COLO829 (cell line): ENCODE measurements at regions not wholly inside any gene's neighbourhood (a gene's known extent, or its start where the extent isn't known, plus 50 kb on each side); places are given as distances from the start of the nearest gene placed in this dataset.
A peak's percentile ranks its signal among the peaks of the same experiment; 100 is the strongest.

Experiments used
- DNase-seq: peaks from one replicate; pipeline ENCODE4 v3.0.0; 2012; ENCODE audit warnings: low spot score

DNA sequence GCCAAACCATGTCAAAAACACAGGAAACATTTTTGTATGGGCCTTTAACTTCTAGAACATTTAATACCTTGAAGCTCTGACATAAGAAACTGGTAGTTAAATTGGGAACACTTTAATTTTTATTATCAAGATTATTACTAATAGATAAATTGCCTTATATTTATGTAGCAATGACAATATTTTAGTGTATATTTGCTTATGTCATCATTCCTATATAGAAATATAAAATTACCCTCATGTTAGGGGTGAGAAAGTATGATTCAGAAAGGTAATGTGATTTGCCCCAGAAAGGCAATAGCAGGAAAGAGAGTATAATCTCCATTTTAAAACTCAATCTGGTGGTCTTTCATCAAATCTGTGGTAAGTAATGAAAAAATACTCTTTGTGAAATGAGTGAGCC, 147.4 kb downstream of the IL15 start:
- DNase-seq, result no peak

DNA sequence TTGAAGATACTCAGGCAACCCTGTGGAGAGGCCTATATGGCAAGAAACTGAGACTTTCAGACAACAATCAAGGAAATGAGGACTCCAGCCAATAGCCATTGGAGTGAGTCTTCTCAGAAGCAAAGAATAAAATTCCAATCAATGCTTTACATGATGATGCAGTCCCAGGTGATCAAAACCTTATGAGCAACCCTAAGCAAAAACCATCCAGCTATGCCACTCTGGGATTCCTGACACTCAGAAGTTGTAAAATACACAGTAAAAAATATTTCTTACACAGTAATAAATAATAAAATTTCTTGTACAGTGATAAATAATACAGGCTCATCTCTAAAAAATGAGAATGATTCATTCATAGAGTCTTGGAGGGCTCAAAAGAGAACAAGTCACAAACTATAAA, 150.6 kb downstream of the IL15 start:
- DNase-seq, result no peak

DNA sequence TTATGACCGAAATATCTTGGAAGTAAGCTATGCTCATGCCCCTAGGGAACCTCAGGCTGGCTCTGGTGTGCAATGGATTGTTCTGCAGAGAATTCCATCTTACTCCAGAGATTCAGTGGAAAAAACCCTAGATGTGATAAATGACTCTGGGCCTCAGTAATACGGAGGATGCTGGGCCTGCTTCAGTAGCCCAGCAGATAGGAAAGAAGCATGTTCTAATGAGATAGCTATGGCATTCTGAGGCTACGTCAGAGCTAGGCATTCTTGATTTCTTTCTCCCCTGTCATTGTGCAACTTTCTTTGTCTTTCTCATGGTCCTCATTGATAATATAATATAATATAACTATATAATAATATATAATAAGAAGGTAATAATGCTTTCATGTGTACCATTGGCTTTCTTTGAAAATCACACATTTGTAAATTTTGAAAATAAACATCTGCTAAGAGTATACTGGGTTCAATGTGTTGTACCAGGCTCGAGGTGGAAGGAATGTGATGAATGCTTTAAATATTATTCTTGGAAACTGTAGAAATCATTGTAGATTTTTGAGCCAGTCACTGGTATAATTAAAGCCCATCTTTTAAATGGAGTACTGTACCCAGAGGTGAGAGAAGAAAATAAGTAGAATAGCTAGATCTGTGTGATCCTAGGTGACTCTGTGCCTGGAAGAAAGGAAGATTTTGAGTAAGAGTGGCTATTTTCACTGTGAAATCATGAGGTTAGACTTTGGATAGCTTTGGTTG, 152.0 kb downstream of the IL15 start:
- DNase-seq, result no peak

DNA sequence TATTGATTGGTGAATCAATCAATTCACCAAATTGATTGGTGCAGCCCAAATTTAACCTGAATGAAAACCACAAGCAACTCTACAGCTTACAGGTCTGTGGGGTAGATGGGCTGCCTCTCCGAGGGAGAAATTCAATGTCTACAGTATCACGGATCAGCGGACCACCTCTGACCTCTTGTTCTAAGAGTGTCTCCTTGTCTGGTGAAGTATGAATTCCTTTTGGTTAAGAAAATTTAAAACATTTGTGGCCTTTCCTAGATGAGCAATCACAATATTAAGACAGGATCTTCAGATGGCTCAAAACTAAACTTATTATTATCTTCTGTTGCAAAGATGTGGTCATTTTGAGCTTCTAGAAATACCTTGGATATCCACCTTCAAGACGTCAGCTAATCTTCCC, 153.3 kb downstream of the IL15 start:
- DNase-seq, result no peak

DNA sequence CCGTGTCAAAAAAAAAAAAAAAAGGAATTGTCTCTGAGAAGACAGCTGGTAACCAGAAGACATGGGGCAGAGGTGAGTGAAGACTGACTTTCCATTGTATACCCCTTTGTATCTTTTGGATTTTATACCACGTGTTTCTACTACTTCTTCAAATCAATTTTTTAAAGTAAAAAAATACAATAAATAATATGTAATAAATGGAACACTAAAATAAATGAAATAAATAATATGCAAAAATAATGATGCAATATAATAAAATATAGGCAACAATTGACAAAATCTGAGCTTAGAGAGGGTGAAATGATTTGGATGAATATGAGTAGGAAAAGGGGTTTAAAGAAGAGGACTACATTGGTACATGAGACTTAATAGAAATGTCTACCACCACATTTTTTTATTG, 155.8 kb downstream of the IL15 start:
- DNase-seq, result no peak

DNA sequence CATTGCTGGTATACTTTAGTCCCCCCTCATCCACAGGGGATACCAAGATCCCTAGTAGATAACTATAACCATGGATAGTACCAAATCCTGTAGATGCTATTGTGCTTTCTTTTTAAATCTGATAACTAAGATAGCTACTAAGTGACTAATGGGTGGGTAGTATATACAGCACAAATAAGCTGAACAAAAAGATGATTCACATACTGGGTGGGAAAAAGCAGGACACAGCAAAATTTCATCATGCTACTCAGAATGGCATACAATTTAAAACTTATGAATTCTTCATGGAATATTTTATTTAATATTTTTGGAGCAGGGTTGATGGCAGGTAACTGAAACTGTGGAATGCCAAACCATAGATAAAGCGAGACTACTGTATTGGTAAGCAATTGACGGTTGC, 161.6 kb downstream of the IL15 start:
- DNase-seq, result peak; percentile 15

DNA sequence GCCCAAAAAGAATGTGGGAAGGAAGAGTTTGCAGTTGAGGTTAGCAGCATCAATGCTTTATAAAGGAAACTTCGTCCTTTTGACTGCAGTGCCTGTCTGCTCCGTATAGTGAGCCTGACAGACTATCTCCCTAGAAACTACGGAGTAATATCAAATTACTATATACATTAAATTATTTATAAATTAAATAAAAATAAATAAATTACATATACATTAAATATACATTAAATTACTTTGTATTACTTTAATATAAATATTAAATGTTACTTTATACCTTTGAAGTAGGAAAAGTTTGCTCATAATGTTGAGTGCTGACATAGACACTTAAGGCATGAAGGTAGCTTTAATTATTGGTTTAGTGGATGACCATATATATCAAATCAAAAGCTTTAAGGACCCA, 165.2 kb downstream of the IL15 start:
- no peak for DNase-seq

DNA sequence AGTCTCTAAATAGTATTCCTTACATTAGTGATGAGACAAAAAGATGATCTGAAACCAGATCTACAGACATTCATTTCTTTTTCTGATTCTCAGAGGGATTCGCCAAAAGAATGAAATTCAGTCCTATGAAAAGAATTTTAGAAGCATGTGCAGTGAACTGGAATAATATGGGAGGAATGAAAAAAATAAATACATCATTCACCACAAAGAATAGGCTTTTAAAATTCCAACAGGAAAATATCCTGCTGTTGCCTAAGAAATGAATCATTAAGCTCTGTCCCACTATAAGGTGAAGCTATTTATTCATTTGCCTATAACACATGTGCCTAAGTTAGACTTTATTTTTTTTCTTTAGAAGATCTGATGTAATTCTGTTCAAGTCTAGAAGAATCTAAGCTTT, 165.9 kb downstream of the IL15 start:
- DNase-seq, result peak; percentile 15

DNA sequence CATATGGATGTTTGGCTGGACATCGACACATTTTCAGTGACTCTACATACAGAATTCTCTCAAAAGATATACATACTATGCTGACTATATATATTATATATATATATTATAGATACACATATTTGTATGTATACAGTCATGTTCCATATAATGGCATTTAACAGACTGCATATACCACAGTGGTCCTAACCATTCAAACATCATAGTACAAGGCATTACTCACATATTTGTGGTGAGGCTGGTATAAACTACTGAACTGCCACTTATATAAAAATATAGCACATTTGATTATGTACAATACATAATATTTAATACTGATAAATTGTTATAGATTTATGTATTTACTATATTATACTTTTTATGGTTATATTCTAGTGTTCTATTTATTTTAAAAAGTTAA, 168.5 kb downstream of the IL15 start:
- DNase-seq, result no peak

DNA sequence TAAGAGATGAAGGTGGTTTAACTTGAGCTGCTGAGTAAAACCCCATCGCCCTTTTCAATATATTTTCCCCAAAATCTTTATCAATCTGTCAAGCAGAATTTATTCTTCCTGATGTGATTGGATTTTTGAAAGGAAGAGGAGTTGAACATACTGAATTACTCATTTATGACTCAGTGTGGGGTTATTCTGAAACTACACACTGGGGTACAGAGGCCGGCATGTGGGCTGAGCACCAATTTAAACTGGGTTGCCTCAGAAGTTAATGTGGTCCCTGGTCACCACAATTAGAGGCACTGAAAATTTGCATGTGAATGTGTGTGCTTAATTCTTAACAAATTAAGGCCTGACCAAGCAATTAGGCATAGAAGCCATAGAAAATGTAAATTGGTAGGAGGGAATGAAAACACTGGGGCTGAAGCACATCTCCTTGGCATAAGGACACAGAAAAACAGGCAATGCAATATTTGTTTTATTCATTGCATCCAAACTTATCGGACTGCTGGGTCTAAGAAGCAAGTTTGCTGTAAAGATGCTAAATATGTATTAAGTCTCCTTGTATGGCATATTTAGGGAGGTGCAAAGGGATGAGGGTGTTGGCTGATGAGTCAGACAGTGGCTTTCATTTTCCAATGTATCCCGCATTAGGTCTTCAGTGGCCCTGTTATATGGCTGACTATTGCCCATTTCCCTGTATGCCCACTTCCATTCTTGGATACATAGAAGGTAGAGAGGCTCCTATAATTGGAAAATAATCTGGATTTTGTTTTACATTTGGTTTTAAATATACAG, 170.9 kb downstream of the IL15 start:
- no peak for DNase-seq

DNA sequence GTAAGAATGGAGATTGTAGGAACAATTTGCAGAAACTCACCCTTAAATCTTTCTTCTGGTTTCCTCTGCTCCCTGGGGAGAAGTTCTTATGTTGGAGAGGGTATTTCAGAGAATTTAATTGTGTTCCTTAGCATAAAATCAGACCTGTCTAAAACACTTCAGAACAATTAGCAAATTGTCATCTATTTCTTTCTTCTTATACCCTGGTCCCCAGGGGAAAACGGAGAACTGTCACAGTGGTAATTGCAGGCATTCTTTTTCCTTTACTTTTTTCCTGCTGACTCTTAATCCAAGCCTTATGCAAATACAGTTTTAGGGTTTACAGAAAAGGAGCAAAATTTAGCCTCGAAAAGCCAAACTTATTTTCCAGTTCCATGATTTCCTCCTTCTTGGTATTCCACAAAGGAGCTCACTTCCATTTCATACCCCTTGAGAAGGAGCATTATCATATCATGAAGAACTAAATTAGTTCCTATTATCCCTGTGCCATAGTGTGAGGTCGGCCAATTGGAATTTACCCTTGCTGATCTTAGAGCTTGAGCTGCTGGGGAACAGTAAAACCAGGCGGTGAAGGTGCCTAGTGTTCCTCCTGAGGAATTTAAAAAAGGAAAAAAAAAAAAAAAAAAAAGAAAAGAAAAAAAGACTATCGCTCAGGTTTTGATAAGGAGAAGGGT, 173.8 kb downstream of the IL15 start:
- no peak for DNase-seq

DNA sequence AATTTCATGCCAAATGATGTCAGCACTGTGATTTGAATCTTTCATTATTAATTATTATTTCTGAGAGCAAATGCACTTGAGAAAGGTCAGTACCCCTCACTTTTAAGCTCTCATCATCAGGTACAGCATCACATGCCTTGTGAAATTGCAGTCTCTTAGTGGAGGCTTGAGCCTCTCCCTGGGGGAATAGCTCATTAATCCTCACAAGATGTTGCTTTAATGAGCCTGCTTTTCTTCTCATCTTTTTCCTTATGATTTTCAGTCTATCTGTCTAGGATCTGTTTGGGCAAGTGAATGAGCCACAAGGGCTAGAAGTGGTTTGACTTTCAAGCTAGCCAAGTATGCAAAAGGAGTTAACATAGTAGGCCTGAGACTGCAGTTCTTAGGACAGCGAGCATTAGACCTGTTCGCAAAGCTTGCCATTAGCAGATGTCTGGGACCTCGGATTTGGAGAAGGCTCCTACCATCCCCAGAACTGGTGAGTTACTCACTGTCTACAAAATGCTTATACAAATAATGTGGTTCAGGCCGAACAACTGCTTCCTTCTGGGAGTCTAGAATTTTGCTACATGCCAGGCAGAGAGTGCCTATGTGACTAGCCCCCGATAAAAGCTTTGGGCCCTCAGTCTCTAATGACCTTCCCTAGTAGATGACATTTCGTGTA, 174.5 kb downstream of the IL15 start:
- no peak for DNase-seq

DNA sequence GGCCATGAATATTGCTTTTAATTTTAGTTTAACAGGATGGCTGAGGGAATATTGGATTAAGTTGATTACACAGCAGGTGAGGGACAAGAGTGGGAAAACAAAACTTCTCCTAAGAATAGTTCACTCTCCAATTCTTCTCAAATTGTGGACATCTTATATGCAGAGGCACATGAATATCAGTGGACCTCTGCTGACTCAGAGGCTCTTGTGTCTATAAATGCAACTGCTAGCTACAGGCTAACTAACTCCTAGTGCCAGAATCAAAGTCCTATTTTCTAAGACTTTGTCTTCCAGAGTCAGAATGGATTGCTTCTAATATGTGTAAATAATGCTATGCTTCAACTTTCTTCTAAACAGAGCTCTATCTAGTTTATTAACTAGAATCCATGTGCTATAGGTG, 175.8 kb downstream of the IL15 start:
- DNase-seq, result no peak

DNA sequence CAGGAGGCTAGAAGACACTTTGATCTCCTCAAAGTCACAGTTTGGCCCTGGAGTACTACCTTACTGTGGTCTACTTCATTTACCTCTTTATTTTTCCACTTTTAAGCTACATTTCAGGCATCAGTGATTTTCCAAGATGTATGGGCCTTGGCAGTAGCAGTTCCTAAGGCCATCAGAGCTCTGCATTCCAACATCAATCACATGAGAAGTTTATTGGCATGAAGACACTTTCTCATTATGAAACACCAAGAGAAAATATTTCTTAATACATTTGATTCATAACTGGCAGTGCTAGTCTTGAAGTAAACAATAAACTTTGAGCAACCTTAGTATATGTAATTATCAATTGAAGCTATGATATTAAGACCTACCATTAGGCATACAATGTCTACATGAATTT, 178.1 kb downstream of the IL15 start:
- DNase-seq, result no peak

DNA sequence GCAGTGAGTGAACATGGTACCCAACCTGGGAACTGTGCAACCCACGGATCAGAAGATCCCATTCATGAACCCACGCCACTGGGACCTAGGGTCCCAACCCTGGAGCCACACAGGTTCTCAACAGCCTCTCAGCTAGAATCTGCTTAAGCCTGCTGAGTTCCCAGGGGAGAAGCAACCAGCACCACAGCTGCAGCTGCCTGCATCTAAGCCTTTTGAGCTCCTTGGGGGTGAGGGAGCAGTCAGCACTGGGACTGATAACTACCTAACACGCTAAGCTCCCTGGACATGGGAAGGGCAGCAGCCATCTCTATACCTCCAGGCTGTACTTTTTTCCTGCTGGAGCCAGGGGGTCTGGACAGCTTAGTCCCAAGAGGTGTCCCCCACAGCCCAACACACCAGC, 179.3 kb downstream of the IL15 start:
- no peak for DNase-seq

DNA sequence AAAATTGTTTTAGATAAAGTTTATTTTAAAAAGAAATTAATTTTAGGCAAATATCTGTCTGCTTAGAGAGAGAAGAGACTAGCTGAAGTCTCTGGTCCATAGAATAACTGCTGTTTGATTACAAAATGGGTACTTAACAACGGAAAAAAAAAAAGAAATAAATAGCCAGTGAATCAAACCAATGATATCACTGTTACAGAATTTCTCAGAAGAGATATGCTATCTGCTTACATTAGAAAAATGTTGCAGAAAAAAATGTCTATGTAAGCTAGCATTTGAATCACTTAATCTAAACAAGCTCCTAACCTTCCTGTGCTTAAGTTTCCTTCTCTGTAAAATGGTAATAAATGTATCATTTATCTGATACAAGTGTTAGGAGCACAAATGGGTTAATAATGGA, 189.9 kb downstream of the IL15 start:
- no peak for DNase-seq

DNA sequence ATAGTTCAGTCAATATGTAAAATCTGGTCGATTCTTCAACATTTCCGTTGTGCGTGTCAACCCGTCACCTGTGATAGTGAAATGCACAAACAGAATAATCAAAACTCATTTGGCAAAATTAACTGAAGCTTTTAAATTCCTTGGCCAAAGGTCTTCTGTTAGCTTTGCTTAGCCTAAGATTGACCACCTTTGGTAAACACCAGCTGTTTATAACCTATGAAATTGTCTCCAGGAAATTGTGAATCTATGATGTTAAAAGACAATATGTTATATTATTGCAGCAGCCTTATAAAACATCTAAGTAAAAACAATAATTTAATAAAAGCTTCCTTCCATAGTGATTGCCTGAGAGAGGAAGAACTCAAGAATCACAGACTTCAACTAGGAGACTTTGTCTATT, 196.8 kb downstream of the IL15 start:
- no peak for DNase-seq

DNA sequence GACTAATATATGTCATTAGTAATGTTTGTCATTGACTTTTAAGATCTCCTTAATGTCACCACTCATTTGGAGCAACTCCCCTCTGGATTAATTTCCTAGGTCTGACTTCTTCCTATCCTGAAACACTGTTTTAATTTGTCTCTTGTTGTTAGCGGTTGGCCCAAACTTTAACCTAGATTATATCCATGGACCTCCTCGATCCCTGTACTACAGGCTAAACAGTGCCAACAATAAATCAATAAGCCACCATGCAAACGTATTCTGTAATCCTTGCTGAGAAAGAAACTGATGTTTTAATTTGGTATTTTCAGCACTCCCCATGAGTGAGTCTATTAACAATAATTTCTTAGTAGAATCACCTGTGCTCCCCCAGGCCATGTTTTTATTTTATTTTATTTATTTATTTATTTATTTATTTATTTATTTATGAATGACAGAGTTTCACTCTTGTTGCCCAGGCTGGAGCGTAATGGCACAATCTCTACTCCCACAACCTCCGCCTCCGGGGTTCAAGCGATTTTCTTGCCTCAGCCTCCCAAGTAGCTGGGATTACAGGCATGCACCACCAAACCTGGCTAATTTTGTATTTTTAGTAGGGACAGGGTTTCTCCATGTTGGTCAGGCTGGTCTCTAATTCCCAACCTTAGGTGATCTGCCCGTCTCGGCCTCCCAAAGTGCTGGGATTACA, 204.1 kb downstream of the IL15 start:
- DNase-seq, result no peak

DNA sequence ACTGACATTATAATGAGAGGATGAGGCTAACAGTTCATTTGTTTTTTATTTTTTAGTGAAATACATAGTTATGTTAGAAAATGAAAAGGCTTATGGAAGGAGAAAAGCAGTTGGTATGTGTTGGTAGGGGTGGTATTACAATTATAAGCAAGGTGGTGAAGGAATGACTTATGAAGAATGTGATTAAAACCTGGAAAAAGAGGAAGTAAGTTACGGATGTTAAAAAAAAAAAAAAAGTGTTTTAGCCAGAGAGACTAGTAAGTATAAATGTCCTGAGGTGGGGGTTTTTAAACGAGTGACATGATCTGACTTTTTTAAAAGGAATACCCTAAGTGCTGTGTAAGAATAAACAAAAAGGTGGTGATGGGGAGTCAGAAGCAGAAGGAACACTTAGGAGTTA, 206.8 kb downstream of the IL15 start:
- no peak for DNase-seq

DNA sequence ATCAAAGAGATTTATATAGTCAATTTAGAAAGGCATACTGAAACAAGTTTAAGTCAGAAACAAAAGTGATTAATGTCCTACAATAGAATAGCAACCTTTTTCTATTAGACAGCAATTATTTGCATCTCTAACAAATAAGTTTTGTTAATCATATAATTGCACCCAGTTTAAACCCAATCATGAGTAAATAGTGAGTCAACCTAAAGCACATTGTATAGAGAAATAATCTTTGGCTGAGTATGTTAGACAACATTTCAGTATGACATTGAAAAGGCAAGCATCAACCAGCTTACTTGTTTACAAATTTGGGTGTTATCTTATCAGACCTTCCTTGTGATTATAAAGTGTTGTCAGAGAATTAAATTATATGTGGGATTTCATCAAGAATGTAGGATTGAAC, 209.5 kb downstream of the IL15 start:
- DNase-seq, result no peak

DNA sequence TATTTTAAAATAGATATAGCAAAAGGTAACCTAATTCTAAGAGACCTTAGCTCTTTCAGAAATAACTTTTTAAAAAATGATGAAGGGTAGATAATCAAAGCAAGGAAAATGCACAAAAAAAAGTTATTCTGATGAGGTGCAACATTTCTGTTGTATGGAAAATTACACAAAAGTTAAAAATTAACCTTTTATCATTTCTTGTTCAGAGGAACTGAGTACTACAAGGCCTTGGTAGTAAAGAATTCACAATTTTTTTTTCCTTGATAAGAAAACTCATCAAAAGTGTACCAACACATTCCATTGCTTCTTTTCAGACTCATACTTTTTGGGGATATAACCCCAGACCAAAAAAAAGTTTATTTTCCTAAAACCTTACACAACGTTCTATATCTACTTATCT, 213.0 kb downstream of the IL15 start:
- no peak for DNase-seq

DNA sequence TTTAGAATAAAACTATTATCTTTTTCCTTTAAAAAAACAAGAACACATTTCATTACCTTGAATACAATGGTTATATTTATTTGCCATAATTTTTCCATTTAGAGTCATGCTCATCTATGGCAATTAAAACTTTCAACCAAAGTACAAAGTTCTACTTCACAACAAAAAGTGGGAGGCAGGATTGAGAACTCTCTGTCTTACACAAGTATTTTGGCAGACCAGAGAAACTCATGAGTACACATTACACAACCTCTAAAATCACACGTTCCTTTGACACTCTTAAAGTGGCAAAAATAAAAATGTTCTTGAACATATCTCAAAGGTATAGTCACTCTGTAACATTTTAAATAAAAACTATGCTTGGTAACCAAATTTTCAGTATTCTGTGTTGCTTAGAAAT, 213.4 kb downstream of the IL15 start:
- no peak for DNase-seq
